Dermis blood vessel endothelial cell (primary cell): ENCODE measurements at regions not wholly inside any gene's neighbourhood (a gene's known extent, or its start where the extent isn't known, plus 50 kb on each side); places are given as distances from the start of the nearest gene placed in this dataset.
A peak's percentile ranks its signal among the peaks of the same experiment; 100 is the strongest.

Experiments used
- DNase-seq: peaks from one replicate; pipeline ENCODE4 v3.0.0; 2010

DNA sequence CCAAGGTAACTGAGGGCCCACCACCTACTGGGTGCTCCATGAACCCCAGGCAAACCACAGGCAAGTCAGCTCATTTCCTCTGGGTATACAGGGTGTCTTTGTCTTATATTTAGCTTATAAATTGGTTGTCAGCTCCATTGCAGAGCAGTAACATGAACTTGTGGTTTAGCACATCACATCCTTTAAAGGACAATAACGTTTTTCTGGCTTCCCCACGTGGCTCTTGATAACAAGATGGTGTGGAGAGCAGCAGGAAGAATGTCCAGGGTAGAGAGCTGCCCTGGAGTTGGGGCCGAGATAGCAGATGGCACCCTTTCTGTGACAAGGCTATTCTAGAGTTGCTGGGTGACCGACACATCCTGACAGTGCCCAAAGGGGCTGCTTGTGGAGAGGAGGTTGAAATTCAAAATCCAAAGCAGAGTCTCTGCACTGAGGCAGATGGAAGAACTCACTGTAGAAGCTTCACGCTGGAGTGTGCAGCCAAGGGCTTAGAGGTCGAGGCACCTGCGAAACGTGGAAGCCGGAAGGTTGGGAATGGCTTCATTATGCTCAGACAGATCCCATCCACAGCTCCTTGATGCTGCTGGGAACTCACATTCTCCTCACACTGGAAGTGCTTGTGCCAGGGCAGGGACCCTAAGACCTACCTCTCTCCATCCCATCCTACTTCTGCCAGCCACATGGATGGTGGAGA is 133.0 kb upstream of the FRY start:
- no peak for DNase-seq

DNA sequence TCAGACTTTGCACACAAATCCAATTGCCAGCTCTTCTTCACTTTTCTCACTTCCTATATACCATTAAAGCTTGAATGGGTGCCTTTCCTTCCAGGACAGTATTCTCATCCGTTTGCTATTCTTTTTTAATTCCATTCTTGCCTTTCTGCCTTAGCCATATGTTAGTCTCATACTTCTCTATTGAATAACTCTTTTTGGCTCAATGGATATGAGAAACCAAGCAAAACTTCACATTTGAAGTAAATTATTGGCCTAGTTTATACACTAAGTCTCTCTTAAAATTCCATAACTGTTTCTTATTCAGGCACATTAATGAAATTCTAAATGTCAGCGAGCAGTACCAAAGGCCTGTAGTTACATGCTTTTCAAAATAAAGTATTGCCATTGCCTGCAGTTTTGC is 129.6 kb upstream of the FRY start:
- no peak for DNase-seq

DNA sequence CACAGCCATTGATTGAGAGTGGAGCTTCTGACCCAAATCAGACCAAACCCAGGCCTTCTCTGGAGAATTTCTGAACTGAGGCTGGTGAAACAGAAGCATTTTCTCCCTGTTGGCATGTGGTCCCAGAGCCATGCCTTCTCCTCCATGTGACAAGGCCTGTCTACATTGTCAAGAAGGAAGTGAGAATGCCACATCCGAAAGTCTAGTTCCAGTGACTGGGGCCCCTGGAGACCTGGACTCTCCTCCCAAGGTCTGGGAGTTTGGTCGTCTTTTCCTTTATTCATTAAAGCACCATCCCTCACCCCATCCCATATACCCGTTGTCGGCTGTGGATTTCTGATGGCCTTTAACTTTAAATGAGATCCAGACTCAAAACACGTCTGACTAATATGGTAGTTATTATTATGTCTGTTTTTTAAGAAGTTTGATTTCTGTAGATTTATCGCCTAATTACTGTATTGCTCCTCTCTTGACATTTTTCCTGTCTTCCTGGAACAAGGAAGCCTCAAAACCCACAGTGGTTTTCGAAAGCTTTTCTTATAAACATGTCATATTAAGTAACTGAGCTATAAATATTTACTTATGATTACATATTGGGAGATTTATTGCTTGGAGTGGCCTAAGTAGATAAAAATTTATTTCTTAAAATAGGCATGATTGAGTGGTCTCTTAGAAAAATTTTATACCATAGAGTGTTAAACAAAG is 128.3 kb upstream of the FRY start:
- no peak for DNase-seq

DNA sequence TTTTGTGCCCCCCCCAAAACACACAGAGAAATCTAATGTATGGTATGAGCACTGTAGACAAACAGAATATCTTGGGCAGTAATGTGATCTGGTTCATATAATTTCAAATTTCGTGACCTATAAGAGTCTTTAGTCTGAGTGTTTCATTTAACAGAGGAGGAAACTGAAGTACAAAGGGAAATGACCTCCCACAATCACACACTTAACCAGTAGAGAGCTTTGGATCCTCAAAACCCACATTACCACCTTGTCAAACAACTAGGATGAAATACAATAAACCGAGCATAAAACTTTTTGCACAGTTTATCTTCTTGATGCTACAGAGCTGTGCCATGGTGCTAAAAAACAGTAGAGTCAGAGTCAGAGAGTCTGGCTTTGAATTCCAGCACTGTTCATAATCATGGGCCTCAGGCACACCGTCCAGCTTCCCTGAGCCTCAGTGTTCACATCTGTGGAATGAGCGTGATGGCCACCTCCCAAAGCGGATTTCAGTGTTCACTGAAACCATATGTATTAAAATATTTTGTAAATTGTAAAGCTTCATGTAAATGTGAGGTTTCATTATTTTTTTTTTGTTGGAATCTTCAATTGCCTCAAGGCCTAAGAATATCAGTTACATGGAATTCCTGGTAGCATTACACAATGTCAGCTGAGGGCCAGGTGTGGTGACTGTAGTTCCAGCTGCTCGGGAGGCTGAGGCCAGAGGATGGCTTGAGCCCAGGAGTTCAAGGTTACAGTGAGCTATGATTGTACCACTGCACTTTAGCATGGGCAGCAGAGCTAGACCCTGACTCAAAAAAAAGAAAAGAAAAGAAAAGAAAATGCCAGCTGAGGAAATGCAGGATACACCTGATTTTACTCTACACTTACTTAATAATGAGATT is 126.4 kb upstream of the FRY start:
- no peak for DNase-seq

DNA sequence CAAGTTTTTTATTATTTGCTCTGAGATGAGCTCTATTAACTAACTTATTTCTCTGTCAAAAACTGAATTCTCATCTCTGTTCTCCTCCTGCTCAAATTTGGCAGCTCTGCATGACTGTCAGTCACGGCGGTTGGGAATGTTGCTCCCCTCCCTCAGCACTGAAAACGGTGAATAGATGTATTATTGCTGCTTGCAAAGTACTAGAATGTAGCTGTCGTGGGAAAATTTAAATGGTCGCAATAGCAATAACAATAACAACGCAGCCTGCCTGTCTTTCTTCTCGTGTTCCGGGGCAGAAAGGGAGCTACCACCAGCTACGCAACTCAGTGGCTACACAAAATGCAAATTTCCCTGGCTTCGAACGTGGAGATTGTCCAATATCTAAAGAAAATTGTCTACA is 125.6 kb upstream of the FRY start:
- DNase-seq = no peak

DNA sequence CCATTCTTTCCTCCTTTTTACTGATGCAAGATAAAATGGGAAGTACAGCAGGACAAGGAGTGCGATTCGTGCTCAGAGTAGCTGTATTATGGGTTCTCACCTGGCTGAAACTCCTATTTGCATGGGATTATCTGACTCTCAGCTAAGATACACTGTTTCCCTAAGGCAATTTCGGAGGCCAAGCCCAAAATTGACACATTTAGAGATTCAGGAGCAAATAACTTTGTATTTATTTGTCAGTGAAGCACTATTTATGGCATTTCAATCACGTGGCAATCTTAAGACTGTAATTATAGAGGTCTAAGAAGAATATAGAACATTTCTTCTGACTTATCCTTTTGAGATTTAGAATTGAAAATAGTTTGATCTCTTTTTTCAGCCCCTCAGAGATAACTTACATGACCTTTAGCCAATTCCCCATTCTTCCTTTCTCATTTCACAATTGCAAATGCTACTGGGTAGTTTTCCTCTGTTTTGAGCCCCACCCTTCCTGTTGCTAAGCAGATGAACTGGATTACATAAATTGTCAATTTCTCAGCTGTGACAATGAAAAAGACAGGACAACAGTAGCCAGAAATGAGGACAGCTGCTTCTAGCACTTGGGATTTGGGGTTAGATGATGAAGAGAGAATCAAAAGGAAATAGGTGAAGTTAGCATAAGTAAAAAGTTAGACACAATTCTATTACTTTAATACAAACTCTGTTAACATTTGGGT is 122.7 kb upstream of the FRY start:
- DNase-seq = no peak

DNA sequence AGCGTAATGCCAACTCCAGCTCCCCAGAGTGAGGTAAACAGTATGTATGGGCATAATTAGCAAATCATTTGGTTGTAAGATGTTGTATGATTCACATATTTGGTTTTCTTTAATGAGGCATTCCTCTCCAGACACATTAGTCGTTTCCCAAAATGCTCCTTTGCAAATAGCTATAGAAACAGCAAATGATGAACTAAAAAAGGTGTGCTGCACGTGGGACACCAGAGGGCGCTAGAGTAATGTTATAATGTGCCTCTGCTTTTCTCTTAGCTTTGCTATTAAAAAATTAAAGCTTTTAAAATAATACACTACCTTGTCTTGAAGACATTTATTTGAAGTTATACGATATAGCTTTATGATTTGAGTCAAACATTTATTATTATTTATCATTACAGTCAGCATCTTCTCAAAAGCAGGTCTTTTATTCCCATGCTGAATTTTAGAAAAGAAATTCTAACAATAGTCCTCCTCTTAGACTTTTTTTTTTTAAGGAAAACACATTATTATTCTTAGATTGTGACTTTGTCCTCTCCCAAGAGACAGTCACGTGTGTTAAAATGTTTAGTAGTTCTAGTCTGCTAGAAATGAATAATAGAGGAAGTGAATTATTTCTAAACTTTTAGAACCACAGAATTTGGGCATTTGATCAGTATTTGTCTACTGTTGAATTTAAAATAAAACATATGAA is 121.6 kb upstream of the FRY start:
- DNase-seq = peak; percentile 81

DNA sequence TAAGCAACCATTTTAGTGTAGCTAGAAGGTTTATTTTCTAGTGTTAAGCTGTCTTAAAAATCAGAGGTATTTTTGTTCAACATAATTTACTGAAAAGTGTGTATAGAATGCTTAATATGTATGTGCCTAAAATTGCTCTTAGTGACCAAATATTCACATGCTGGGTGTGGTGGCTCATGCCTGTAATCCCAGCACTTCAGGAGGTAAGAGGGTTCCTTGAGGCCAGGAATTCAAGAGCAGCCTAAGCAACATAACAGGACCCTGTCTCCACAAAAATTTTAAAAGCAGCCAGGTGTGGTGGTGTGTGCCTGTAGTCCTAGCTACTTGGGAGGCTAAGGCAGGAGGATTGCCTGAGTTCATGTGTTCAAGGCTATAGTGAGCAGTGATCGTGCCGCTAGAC is 120.9 kb upstream of the FRY start:
- DNase-seq = no peak

DNA sequence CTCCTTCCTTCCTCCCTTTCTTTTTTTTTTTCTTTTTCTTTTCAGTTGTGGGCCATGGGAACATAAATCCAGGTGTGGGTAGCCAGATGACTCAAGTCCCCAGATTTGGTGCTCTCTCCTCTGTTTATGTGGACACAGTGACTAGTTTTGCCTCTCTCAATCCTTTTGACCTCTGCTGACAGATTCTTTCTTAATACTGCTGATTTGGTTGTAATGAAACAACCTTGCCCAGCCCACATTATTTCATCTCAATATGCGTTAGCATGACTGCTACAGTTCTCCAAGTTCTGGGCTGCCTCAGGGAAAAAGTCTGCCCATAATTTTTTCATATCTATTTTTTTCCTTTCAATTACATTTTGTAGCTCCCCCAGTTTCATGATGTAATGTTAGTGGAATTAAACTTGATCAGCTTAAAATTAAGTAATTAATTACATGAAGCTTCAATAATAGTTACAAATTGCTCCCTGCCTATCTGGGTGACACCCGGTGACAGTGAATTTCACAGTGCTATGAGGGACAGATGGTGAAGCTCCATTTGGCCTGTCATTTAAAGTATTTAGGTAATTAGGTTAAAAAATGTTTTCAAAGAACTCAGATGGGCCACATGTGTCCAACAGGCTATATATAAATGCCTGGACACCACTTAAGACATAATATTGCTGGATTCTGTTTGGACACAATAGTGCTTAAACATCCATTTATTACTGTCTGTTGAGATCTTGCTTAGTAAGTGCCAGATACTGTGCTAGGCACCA is 118.8 kb upstream of the FRY start:
- no peak for DNase-seq

DNA sequence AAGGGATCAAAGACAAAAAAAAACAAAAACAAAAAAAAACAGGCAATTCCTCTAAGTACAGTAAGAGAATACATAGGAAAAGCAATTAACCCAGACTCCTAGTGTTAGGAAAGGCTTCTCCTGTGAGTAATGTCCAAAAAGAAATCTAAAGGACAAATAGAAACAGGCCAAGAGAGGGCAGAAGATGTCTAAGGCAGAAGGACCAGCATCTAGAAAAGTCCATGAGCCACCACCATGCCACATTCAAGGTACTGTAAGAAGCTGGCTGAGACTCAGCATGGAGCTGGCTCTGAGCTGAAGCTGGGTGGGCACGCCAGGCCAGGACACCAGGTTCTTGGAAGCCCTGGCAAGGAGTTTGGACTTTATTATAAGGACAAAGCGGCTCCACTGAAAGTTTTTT is 118.1 kb upstream of the FRY start:
- DNase-seq = no peak

DNA sequence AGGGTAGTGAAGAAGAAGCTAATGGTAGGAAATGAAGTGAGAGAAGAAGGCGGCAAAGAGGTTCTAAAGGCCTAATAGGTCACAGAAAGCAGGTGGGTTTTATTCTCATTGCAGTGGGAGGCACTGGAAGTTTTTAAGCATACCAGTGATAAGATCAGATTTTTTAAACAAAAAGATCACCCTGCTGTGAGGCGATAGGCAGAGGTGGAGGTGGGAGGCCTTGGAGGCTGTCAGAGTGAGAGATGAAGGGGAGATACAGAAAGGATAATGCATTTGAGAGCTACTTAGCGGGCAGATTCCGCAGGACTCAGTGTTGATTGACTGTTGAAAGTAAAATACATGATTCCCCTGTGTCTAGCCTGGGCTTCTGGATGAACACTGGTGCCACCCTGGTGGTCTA is 116.7 kb upstream of the FRY start:
- no peak for DNase-seq

DNA sequence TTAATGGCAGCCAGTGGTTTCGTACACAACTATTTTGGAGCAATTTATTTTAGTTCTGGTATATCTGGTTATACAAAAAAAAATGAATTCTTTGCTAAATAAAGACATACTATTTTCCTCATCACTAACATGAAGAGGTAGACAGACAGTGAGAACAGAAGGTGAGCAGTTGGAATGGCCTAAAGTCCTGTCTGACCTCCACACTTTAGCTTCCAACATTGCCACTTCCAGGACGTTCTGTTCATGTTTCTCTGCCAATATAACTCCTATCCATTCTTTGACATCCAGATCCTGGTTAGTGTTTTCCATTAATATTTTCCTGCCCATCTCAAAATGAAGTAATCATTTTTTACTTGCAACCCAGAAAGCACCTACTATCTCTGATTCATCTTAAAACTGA is 112.9 kb upstream of the FRY start:
- DNase-seq = no peak

DNA sequence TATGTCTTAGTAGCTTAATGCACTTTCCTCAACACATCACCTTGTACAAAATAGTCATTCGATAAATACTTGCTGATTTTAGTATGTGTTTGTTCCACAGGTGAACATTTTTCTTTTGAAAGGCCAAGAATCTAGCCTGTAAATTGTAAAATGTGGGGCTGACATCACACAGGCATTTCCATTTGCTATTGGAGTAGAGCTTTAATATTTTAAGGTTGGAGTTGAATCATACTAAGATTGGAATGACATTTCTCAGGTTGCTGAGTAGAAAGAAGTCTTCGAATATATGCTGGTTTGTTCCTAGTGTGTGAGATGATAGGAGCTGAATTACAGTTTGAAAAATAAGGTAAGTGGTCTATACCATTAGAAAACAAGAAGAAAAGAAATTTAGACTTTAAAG is 112.3 kb upstream of the FRY start:
- DNase-seq = no peak

DNA sequence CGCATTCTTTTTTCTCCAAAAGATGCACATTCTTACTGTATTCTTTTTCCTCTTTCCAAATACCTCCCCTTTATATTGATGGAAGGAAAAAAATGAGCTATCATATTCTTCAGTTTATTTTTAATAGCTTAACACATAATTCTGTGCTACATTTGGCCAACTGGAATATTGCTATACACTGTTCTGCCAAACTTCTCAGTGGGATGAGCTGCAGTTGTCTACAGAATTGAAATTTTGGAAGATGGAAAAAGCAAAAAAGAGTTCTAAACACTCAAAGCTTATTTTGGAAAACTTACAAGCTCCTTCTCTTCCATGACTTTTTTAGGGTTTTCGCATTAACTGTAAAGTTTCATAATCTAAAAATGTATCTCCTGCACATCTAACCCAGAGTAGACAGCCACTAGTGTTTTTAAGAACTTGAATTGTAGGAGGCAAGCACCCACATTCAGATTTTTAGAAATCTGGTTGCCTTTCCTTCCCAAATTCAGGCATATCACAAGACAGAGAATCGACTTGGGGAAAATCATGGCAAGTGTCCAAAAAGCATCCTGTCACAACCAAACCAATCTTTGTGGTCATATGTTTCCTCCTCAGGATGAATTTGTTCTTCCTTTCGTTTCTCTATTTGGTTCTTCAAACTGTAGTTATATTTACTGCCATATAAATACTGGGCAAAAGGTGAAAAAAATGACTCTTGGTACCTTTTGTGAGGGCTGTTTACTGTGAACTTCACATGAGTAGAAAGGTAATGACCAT is 111.4 kb upstream of the FRY start:
- no peak for DNase-seq

DNA sequence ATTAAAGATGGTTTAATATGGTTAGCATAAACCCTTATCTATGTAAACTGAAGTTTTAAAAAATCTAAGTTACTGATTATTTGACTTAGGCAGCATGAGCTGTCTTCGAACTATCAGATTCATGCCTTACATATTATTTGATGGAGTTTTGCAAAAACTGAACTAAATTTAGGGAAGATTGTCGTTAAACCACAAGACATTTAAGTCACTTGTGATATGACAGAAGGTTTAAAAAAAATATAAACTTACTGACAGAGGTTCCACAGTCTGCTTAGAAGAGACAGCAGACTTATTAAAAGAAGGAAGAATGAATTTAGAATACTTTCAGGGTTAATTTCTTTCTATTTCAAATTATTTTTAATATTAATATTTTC is 110.9 kb upstream of the FRY start:
- no peak for DNase-seq

DNA sequence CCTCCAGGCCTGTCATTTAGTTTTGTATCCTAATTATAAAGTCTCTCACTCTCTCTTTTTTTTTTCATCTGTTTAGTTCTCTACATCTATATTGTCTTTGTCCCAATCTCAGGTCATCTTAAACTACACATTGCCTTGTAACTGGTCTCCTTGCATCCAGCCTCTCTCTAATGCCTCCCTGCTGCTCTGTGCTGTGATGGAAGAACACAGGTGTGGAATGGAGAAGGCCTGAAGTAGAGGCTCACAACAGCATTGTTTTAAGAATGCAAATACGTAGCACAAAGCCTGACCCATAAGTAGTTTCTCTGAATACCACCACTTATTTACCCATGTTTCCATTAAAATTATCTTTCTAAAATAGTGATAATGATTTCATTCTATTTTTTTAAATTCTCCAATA is 108.8 kb upstream of the FRY start:
- DNase-seq = no peak

DNA sequence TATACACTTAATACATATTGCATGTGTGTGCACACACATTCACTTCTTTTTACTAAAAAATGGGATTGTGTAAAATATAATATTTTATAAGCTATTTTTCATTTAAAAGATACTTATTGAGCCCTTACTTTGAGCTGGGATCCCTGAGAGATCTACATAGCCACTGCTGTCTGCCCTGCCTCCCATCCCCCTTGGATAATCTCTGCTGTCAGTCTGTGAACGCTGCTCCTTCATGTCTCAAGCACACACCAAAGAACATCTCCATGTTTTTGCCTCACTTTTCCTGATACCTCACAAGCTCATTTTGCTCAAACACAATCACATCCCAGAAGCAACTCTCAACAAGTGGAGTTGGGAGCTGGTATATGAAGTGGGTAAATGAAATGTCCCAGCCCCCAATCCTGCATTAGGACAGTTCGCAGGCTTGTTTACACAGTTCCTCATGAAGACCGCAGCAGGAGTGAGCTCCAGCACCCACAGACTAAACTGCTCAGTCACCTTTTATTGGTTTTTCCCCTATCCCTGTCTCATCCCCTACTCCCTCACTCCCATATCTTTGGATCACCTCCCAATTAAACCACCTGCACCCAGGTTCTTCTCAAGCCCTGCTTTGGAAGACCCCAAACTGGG is 108.3 kb upstream of the FRY start:
- no peak for DNase-seq

DNA sequence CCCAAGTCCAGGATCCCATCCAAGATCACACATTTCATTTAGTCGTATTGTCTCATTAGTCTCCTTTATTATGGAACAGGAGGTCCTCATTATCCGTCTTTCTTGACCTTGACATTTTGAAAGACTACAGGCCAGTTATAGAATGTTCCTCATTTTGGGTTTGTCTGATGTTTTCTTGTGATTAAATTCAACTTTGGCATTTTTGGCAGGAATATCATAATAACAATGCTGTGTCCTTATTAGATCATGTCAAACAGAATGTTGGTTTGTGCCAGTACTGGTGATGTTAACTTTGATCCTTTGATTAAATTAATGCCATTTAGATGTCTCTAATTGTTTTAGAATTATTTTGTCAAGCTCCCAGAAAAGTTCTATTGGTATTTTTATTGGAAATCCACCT is 106.5 kb upstream of the FRY start:
- DNase-seq = no peak

DNA sequence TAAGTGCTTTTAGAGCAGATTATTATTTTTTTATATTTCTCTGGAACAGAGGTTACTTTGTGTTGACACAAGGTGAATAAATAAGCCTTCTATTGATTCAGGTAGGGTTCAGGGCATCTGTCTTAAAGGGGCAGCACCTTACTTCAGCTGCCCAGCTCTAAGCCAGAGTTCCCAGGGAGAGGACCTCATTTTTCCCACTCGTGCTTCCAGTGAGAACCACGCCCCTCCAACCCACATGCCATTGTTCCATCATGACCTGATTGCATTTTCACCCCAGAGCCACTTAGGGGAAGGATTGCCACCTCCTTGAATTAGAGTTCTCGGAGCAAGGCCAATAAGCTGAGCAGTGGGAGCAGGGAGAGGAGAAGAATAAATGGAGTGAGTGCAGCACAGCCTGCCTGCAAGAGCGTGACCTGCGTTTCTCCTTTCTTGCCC is 104.3 kb upstream of the FRY start:
- no peak for DNase-seq

DNA sequence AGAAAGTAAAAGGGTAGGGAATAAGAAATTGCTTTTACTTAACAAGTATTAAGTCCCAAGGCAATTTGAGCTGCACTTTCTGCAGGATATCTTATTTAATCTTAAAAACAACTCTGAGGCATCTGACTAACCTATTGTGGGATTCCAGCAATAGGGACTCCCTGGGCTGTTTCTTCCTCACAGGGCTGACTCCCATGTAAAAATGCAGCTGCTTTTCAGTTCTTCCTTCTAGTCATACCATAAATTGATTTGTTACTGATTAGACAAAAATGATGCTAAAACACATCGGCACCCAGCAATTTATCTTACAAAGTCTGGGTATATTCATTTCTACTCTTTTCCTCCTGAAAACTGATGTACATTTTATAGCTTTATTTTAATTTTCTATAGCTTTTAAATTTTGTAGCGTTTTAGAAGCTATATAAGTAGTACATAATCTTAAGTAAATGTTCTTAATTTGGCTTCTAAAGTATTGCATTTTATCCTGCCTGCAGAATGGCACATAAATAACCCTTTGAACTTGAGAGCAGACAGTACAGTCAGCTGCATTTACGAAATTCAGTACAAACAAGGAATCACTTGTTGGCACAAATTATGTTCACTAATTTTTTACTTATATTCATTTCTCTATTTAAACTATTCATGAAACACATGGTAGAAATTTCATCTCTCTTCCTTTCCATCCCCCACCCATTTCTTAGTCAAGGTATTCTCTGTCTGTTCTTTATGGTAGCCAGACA is 102.4 kb upstream of the FRY start:
- no peak for DNase-seq
